Hippocampal formation (tissue), 2 donors: ENCODE measurements at regions not wholly inside any gene's neighbourhood (a gene's known extent, or its start where the extent isn't known, plus 50 kb on each side); places are given as distances from the start of the nearest gene placed in this dataset.

ENCODE experiments used
- DNase-seq, 2 donors: peaks; one replicate each; lab custom pipeline; 2025; lab: John Stamatoyannopoulos, UW

DNA sequence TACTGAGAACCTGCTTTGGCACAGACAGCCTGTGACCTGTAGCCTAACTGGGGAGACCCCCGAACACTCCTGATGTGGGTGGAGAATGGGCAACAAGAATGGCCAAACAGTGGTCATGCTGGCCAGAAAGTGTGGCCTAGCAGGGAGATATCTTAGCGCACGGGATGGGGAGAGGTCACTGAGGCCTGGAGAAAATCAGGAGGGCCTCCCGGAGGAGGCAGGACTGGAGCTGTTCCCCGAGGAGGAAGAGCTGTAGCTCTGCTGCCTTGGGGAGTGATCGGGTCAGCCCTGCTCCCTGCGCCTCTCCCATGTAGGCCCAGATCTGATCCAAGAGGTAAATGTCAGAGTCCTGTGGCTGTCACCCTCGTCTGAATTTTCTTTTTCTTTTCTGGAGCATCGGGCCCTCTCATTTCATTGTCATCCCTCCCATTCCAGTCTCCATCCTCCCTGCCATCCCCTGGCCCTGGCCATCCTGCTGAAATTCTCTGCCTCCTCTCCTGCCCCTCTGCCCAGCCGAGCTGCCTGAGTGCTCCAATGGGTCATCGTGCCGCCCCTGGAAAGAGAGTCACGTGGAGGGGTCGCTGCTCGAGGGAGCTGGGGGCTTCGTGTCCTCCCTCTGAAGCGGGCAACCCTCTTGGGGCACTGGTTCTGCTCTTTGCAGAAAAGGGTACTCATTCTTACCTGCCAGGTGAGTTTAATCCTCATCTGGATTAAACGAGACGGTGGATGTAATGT lies 242.9 kb downstream of the HAUS1 start:
- no peak for DNase-seq

DNA sequence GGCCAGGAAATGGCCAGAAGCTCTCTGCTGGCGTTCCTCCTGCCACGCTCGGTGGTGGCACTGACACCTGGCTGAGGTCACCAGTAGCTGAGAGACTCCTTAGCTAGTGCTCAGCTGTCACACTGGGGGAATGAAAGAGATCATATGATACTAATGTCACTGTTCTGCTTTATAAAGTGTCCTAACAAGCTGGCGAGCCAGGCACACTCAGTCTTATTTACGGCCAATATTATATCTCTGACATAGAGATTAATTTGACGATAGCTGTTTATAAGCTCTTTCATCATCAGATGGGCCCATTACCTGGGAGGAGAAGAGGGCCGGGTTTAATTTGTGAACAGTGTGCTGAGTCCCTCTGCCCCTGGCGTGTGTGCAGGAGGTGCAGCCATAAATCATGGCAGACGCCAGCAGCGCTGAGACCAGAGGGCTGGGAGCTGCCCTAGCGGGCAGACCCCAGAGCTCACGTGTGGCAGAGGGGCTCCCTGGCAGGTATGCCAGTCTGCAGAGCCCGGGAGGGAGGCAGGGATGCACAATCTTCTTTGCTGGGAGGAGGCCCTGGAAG lies 246.5 kb downstream of the HAUS1 start:
- DNase-seq, result no peak

DNA sequence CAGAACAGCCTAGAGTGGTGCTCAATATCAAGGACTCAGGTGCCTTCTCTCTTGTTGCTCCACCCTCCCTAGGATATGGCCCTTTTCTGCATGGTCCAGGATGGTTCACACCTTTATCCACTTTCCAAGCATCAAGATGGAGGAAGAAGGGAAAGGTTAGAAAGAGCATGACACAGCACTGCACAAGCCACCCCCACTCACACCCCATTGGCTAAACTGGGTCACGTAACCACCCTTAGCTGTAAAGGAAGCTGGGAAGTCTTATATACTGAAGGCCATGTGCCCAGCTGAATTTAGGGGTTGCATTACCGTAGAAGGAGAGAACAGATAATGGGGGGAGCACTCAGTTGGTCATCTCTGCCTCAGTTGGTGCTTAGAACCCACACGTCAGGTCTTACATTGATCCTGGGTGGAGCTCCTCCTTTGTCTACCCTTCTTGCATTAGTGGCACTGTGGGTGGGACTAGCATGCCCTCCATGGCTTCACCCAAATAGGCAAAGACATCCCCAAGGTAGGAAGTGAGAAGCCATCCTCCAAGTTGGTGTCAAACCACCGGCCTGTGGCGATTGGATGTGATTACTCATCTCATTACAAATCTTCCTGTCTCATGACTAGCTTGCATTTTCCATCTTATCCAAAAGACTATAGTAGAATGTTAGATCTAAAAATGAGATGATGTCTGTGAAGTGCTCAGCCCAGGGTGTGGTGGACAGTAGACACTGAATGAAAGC lies 248.5 kb downstream of the HAUS1 start:
- DNase-seq, result no peak

DNA sequence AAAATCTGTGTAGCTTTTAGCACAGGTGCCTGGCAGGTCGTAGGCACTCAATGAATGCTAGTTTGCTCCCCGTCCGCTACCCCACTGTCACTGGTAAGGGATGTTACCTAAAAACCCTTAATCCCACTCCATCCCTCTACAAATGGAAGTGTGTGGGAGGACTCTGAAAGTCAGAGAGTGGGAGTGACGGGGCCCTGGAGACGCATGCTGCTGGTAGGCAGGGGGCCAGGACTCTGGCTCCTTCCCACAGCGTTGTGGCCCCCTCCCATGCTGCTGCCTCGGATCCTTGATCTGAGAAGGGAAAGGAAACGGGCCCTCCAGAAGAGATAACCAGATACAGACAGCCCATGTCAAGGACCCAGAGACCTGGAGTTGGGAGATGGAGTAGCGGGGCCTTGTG lies 249.3 kb downstream of the HAUS1 start:
- no peak for DNase-seq

- DNase-seq, result no peak
Measured at GRCh38 chr18:46356278-46357033, 252.3 kb downstream of the HAUS1 start.

DNA sequence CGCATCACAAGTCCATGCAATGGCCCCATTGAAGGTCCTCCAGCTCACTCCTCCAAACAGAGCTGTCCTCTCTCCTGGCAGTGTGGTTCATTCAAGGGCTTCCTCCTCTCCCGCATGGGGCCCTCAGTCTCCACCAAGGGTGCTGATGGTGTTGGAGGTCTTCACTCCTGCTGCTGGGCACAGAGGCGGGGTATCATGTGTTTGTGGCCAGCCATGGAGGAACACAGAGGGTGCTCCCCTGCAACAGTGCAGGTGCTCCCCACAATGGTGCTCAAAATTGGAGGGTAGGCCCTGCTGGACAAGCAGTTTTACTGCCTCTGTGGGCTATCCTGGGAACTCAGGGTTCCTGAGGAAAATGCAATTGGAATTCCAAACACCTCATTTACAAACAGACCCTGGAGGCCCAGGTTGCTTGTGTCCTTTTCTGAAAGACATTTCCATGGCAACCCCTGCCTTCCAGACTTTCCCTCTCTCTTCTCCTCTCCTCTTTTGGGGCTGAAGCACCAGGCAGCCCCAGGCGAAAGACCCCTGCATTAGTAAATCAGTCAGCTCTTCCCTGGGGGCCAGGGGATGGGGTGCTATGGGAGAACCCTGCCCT lies 256.0 kb downstream of the HAUS1 start:
- no peak for DNase-seq

GRCh38 chr18:46360866-46361265 lies 256.7 kb downstream of the HAUS1 start:
- no peak for DNase-seq

DNA sequence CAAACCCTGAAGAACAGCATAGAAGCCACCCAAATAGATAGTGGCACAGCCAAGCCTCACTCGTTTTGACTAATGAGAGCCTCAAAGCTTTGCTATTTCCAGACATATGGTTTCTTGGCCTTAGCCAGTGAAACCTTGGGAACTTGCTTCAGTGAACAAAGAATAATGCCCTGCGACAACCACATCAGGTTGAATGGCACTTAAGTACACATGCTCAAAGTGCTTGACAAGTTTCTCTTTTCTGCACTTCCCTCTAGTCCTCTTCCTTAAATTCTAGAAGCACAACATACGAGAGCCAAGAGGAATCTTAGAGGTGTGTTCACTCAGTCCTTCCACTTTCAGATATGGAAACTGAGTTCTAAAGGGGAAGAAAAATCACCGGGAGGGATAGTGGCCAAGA lies 258.3 kb downstream of the HAUS1 start:
- DNase-seq, result no peak

DNA sequence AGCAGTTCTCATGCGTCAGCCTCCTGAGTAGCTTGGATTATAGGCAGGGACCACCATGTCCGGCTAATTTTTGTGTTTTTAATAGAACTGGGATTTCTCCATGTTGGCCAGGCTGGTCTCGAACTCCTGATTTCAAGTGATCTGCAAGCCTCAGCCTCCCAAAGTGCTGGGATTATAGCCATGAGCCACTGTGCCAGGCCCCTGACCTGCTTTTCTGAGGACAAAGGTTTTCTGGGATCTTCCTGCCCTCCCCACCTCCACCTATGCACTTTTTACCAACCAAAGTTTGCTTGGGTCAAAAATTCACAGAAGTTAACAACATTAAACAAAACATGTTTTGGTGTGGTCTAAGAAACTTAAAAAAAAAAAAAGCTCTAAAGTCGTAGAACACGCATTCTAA lies 259.9 kb downstream of the HAUS1 start:
- no peak for DNase-seq

DNA sequence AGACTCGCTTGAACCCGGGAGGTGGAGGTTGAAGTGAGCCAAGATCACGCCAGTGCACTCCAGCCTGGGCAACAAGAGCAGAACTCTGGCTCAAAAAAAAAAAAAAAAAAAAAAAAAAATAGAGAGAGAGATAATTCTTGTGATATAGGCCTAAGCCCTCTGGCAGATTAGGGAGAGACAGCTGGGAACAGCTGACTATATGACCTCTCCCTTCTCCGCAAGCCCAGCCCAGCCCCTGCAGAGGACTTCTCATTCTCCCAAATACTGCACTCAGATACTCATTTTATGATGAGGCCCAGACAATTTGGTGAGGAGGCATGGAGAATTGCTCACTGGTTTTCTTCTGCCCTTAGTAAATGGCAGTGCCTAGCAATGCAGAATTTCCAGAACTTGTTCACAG lies 262.0 kb downstream of the HAUS1 start:
- no peak for DNase-seq

GRCh38 chr18:46366751-46367376 lies 262.7 kb downstream of the HAUS1 start:
- DNase-seq, result no peak

GRCh38 chr18:46369323-46369722 lies 265.1 kb downstream of the HAUS1 start:
- no peak for DNase-seq

DNA sequence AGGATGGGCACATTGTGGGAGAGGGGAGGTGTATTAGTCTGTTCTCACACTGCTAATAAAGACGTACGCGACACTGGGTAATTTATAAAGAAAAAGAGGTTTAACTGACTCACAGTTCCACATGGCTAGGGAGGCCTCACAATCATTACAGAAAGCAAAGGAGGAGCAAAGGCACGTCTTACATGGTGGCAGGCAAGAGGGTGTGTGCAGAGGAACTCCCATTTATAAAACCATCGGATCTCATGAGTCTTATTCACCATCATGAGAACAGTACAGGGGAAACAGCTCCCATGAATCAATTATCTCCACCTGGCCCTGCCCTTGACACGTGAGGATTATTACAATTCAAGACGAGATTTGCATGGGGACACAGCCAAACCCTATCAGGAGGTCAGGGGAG lies 266.7 kb downstream of the HAUS1 start:
- no peak for DNase-seq

DNA sequence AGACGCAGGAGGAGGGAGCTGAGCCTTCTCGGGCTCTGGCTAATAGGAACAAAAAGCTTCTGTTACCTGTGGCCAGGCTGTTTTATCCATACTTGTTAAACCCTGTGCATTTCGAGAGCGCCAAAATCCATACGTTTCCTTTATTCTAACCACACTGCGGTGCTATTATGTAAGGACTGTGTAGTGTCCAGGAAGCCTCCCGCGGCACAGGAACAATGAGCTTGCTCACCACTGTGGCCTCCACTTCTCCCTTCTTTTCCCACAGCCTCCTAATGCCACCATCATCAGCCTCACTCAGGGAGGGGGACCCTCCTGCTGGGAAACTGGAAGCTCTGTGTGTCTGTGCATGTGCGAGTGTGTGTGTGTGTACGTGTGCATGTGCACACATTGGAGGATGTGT lies 268.5 kb downstream of the HAUS1 start:
- no peak for DNase-seq

DNA sequence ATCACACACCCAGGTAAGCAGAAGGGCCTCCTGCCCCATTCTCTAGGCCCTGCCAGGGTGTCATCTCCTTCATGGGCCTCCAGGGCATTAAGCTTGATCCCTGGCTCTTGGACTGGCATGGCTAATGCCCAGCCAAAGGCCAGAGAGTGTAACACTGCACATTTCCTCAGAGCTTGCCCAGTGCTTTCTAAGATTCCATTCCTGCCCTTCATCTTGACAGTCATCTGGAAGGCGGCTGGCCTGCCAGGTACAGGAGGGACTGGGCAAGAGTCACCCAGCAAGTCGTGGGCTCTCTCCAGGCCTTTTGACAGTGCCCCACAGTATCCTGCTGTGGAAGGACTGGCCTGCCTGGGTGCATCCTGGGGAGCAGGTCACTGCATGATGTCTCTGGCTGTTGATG lies 268.9 kb downstream of the HAUS1 start:
- no peak for DNase-seq

GRCh38 chr18:46373791-46374190 lies 269.6 kb downstream of the HAUS1 start:
- DNase-seq, result no peak

DNA sequence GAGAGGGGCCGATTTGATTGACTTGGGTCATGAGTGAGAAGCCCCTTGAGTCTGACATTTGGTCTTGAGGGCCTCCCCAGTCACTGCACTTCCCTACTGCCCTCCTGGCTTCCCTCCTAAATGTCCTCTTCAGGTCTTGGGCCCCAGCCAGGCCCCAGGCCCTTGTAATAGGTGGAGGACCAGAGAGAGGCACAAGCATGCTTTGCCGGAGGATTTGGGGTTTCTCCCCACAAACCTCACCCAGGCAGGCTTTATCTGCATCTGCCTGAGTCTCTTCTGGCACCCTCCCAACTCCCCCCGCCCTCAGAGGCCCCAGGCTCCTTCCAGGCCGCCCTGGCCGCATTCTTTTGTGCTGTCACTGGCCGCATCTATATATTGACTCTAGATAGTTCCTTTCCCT lies 270.7 kb downstream of the HAUS1 start:
- DNase-seq, result no peak

DNA sequence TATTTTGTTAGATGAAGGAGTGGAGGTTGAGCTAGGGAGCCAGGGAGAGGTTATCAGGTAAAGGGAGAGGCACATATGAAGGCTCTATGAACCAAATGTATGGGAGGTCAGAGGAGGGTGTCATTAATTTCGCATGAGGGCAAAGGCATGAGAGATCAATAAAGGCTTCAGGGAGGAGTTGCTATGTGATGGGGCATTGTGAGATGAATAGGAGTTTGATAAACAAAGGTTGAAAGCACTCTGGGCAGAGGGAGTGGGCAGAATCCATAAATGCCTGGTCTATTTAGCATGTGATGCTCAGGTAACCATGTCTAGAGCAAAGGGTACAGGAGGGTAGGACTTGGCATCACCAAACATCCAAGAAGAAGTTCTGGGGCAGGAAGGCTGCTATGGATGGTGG lies 273.4 kb downstream of the HAUS1 start:
- no peak for DNase-seq

GRCh38 chr18:46378126-46378863 lies 274.1 kb downstream of the HAUS1 start:
- DNase-seq, result no peak

DNA sequence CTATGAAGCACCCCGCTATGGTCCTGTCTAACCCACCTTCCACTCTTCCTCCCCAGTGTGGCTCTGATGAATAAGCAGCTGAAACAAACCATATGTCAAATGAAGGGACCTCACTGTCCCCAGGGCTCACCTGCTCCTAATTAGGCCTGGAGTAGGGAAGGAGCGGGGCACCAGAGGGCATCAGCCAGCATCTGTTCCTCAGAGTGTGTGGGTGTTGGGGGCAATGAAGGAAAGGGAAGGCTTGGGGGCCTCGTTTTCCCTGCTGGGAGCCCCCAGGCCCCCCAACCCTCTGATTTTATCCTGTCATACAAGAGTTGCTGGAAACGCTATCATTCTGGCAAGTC lies 274.7 kb downstream of the HAUS1 start:
- DNase-seq, result no peak

GRCh38 chr18:46379323-46379950 lies 275.3 kb downstream of the HAUS1 start:
- DNase-seq, result no peak
